ENCODE measurements at regions not wholly inside any gene's neighbourhood (a gene's known extent, or its start where the extent isn't known, plus 50 kb on each side); places are given as distances from the start of the nearest gene placed in this dataset.

- H3K27ac ChIP-seq (ENCODE audit: low read depth, low read length, poor library complexity, severe bottlenecking) = no peak overlapping the region
- no peak for TF ChIP-seq EZH2 (IDR thresholded peaks at IDR 0.05; ENCODE audit: borderline replicate concordance, low read length)
- no peak for TF ChIP-seq CTCF (IDR thresholded peaks at IDR 0.05; ENCODE audit: low read length)
- H3K27me3 ChIP-seq (ENCODE audit: insufficient read depth, low read length) = no peaks in the 10 kb centered on the region
- H3K79me2 ChIP-seq (ENCODE audit: insufficient read depth, low read length) = no peaks in the 10 kb centered on the region
- no peaks in the 10 kb centered on the region for H4K20me1 ChIP-seq (ENCODE audit: insufficient read depth, low read length)
- H3K9me2 ChIP-seq (ENCODE audit: low read depth, low read length) = no peaks in the 10 kb centered on the region
- H3K36me3 ChIP-seq (ENCODE audit: insufficient read depth, low read length) = no peaks in the 10 kb centered on the region
- H3K9me3 ChIP-seq (ENCODE audit: low read length) = no peaks in the 10 kb centered on the region
- no peak overlapping the region for H3K4me2 ChIP-seq (ENCODE audit: low read length)
- no peak overlapping the region for H2AFZ ChIP-seq (ENCODE audit: low read length)
- no peak overlapping the region for H3K9ac ChIP-seq (ENCODE audit: low read length)
- no peak overlapping the region for H3K4me3 ChIP-seq (ENCODE audit: low read depth, low read length, poor library complexity, severe bottlenecking)
- no peaks in the 10 kb centered on the region for H3F3A ChIP-seq (ENCODE audit: insufficient read depth, low read length)
- H3K4me1 ChIP-seq (ENCODE audit: insufficient read depth, low read length, severe bottlenecking) = no peaks in the 10 kb centered on the region
Observed at GRCh38 chrX:140065961-140066662, 100.8 kb upstream of the CXorf66 start.

- H3K27ac ChIP-seq (ENCODE audit: low read depth, low read length, poor library complexity, severe bottlenecking) = no peak overlapping the region
- no peak overlapping the region for H3K9ac ChIP-seq (ENCODE audit: low read length)
- no peaks in the 10 kb centered on the region for H3K9me2 ChIP-seq (ENCODE audit: low read depth, low read length)
- no peaks in the 10 kb centered on the region for H3K36me3 ChIP-seq (ENCODE audit: insufficient read depth, low read length)
- H4K20me1 ChIP-seq (ENCODE audit: insufficient read depth, low read length) = no peaks in the 10 kb centered on the region
- TF ChIP-seq EZH2 (IDR thresholded peaks at IDR 0.05; ENCODE audit: borderline replicate concordance, low read length) = no peak
- TF ChIP-seq CTCF (IDR thresholded peaks at IDR 0.05; ENCODE audit: low read length) = no peak
- no peaks in the 10 kb centered on the region for H3F3A ChIP-seq (ENCODE audit: insufficient read depth, low read length)
- no peaks in the 10 kb centered on the region for H3K4me1 ChIP-seq (ENCODE audit: insufficient read depth, low read length, severe bottlenecking)
- H3K79me2 ChIP-seq (ENCODE audit: insufficient read depth, low read length) = no peaks in the 10 kb centered on the region
- H2AFZ ChIP-seq (ENCODE audit: low read length) = no peak overlapping the region
- no peaks in the 10 kb centered on the region for H3K27me3 ChIP-seq (ENCODE audit: insufficient read depth, low read length)
- H3K4me3 ChIP-seq (ENCODE audit: low read depth, low read length, poor library complexity, severe bottlenecking) = no peak overlapping the region
- no peak overlapping the region for H3K4me2 ChIP-seq (ENCODE audit: low read length)
- H3K9me3 ChIP-seq (ENCODE audit: low read length) = no peaks in the 10 kb centered on the region
Observed at GRCh38 chrX:140064993-140065392, 99.7 kb upstream of the CXorf66 start.

- Histone ChIP-seq H3K36me3 (ENCODE audit: insufficient read depth, low read length) (no peaks in the 10 kb centered on the region), H3K79me2 (ENCODE audit: insufficient read depth, low read length) (no peaks in the 10 kb centered on the region), H3K9me2 (ENCODE audit: low read depth, low read length) (no peaks in the 10 kb centered on the region), H3K4me3 (ENCODE audit: low read depth, low read length, poor library complexity, severe bottlenecking) (no peak overlapping the region), H3K27ac (ENCODE audit: low read depth, low read length, poor library complexity, severe bottlenecking) (no peak overlapping the region), H3K4me2 (ENCODE audit: low read length) (no peak overlapping the region), H2AFZ (ENCODE audit: low read length) (no peak overlapping the region), H3K4me1 (ENCODE audit: insufficient read depth, low read length, severe bottlenecking) (no peaks in the 10 kb centered on the region), H3K9ac (ENCODE audit: low read length) (no peak overlapping the region), H3K27me3 (ENCODE audit: insufficient read depth, low read length) (no peaks in the 10 kb centered on the region), H4K20me1 (ENCODE audit: insufficient read depth, low read length) (no peaks in the 10 kb centered on the region), H3K9me3 (ENCODE audit: low read length) (no peaks in the 10 kb centered on the region), H3F3A (ENCODE audit: insufficient read depth, low read length) (no peaks in the 10 kb centered on the region)
- TF ChIP-seq CTCF (IDR thresholded peaks at IDR 0.05; ENCODE audit: low read length) (peak; percentile 69), EZH2 (IDR thresholded peaks at IDR 0.05; ENCODE audit: borderline replicate concordance, low read length) (no peak)
Observed at GRCh38 chrX:140057001-140057411, 91.7 kb upstream of the CXorf66 start.
